MCF 10A (cell line): ENCODE measurements at regions not wholly inside any gene's neighbourhood (a gene's known extent, or its start where the extent isn't known, plus 50 kb on each side); places are given as distances from the start of the nearest gene placed in this dataset.

Source experiments
- BruUV-seq: library from RNA; stranded (reverse); fragments of 400-500 nt; replicated peaks from 2 replicates; lab custom pipeline; 2021; lab: Mats Ljungman, UMichigan
- CTCF ChIA-PET: fragments of 300-600 bp; sonication (Branson Sonifier 250); formaldehyde crosslinking; extraction: SDS; loops from one replicate; lab custom pipeline; 2021; ENCODE audit warnings: antibody characterized with exemption, inconsistent platforms; lab: Yijun Ruan, JAX
- POLR2A ChIA-PET: fragments of 300-600, 350-650 bp; sonication (Branson Sonifier 250); formaldehyde crosslinking; extraction: SDS; loops from one replicate; lab custom pipeline; 2020; ENCODE audit warnings: antibody characterized with exemption, inconsistent platforms; lab: Yijun Ruan, JAX
- DNase-seq: peaks from one replicate; pipeline ENCODE4 v3.0.0-alpha.2; 2018; ENCODE audit not compliant: unreplicated experiment
- H3K27ac Mint-ChIP-seq: one replicate; pipeline ENCODE4 v1.8.0; 2022; ENCODE audit warnings: mild to moderate bottlenecking, low read depth, mixed read lengths; ENCODE audit not compliant: unreplicated experiment
- H3K27me3 Mint-ChIP-seq: one replicate; pipeline ENCODE4 v1.8.0; 2022; ENCODE audit warnings: mixed read lengths; ENCODE audit not compliant: insufficient read depth, unreplicated experiment
- H3K36me3 Mint-ChIP-seq: one replicate; pipeline ENCODE4 v1.8.0; 2022; ENCODE audit warnings: mild to moderate bottlenecking, moderate library complexity, mixed read lengths; ENCODE audit not compliant: insufficient read depth, unreplicated experiment
- H3K4me1 Mint-ChIP-seq: one replicate; pipeline ENCODE4 v1.8.0; 2022; ENCODE audit warnings: mixed read lengths; ENCODE audit not compliant: insufficient read depth, unreplicated experiment
- H3K4me3 Mint-ChIP-seq: one replicate; pipeline ENCODE4 v1.8.0; 2022; ENCODE audit warnings: mild to moderate bottlenecking, moderate library complexity, mixed read lengths; ENCODE audit not compliant: unreplicated experiment
- H3K9me3 Mint-ChIP-seq: one replicate; pipeline ENCODE4 v1.8.0; 2022; ENCODE audit warnings: mixed read lengths; ENCODE audit not compliant: unreplicated experiment
- intact Hi-C: fragments of 100-400 bp; cut with micrococcal nuclease; formaldehyde crosslinking; loops from 2 replicates; pipeline ENCODE4 v1.14.1; 2022
- TF ChIP-seq, protein P1 (sequence below): fragments of 200-600 bp; IDR thresholded peaks from one replicate; pipeline ENCODE4 v1.8.0; 2022; ENCODE audit warnings: antibody characterized with exemption, mild to moderate bottlenecking; ENCODE audit not compliant: unreplicated experiment

DNA sequence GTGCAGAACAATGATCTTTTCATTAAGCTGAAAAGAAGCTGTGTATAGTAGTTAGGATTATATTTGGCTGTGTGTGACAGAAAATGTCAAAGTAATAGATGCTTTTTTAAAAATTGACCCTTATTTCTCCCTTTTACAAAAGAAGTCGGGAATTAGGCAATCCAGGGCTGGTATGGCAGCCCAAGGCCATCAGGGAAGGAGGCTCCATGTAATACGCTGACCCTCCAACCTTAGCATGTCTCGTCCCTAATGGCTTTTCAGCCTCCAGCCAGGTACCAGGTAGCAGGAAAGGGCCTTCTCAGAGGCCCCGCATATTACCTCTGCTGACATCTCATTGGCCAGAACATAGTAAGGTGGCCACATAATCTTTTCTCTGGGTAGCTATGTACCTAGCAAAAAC lies 79.7 kb downstream of the VCPKMT start:
- TF ChIP-seq, protein P1, sequence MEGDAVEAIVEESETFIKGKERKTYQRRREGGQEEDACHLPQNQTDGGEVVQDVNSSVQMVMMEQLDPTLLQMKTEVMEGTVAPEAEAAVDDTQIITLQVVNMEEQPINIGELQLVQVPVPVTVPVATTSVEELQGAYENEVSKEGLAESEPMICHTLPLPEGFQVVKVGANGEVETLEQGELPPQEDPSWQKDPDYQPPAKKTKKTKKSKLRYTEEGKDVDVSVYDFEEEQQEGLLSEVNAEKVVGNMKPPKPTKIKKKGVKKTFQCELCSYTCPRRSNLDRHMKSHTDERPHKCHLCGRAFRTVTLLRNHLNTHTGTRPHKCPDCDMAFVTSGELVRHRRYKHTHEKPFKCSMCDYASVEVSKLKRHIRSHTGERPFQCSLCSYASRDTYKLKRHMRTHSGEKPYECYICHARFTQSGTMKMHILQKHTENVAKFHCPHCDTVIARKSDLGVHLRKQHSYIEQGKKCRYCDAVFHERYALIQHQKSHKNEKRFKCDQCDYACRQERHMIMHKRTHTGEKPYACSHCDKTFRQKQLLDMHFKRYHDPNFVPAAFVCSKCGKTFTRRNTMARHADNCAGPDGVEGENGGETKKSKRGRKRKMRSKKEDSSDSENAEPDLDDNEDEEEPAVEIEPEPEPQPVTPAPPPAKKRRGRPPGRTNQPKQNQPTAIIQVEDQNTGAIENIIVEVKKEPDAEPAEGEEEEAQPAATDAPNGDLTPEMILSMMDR: no peak
- Mint-ChIP-seq H3K36me3 (peaks cover 12% of the 10 kb centered on the region), H3K4me3 (no peak overlapping the region), H3K4me1 (peaks cover 43% of the 10 kb centered on the region), H3K27me3 (no peaks in the 10 kb centered on the region), H3K27ac (no peak overlapping the region), H3K9me3 (no peaks in the 10 kb centered on the region)
- intact Hi-C loops: no loop called here
- ChIA-PET CTCF (interaction anchor here (0.6 to 2.6 kb wide), 11 partner anchors 9 to 175 kb away, joined by 3 to 9 read pairs (median 5); partner anchors contain the start of gene VCPKMT), POLR2A (interaction anchor here (0.7 to 7.2 kb wide), 12 partner anchors 13 to 173 kb away, joined by 3 to 95 read pairs (median 4); no protein-coding TSS in a partner anchor)
- no TSS peak for BruUV-seq
- DNase-seq: no peak

DNA sequence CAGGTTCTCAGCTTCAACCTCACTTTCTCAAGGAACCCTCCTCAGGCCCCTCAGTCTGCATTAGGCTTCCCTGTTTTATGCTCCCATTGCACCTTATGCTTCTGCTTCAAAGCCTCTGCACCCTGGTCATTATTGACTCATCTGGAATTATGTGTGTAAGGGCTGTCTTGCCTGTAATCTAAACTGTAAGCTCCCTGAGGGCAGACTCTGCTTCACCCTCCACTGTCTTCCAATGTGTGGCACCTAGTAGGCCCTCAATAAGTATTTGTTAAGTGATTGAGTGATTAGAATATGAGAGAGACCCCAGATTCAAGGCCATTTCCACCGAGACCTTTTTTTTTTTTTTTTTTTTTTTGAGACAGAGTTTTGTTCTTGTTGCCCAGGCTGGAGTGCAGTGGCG lies 79.1 kb downstream of the VCPKMT start:
- no TSS peak for BruUV-seq
- Mint-ChIP-seq H3K9me3 (no peaks in the 10 kb centered on the region), H3K4me1 (peaks cover 43% of the 10 kb centered on the region), H3K4me3 (no peak overlapping the region), H3K27ac (no peak overlapping the region), H3K27me3 (no peaks in the 10 kb centered on the region), H3K36me3 (peaks cover 12% of the 10 kb centered on the region)
- TF ChIP-seq, protein P1: no peak
- ChIA-PET POLR2A (interaction anchor here (0.9 to 7.2 kb wide), 13 partner anchors 13 to 269 kb away, joined by 3 to 95 read pairs (median 6); partner anchors contain the start of genes ARF6 and KLHDC2), CTCF (interaction anchor here (0.6 to 2.6 kb wide), 12 partner anchors 10 to 184 kb away, joined by 3 to 18 read pairs (median 6); partner anchors contain the start of genes NEMF and VCPKMT)
- intact Hi-C loops: no loop called here
- no peak for DNase-seq

DNA sequence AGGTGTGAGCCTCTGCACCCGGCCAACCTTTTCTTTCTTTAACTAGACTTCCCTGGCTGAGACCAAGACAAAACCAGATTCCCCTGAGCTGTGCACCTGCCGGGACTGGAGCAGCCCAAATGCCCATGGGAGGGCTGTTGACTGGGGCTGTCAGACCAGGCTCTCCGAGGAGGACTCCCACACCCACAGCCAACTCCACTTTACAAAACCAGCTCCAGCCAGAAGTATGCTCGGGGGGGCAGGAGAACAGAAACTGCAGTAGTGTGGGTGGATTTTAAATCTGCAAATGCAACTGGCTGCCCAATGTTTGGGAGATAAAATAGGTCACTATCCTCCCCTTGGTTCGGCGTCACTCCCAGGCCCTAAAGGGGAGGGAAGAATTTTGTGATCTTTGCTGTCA lies 78.5 kb downstream of the VCPKMT start:
- TF ChIP-seq, protein P1: no peak
- Mint-ChIP-seq H3K4me3 (no peak overlapping the region), H3K27me3 (no peaks in the 10 kb centered on the region), H3K9me3 (no peaks in the 10 kb centered on the region), H3K36me3 (peaks cover 12% of the 10 kb centered on the region), H3K4me1 (peaks cover 43% of the 10 kb centered on the region), H3K27ac (peak overlapping the region; percentile 89)
- intact Hi-C loops: loop anchor here (1.0 to 2.0 kb wide), 6 partner anchors 20 to 176 kb away; no protein-coding TSS in a partner anchor
- POLR2A ChIA-PET: interaction anchor here (0.6 to 7.2 kb wide), 23 partner anchors 12 to 269 kb away, joined by 3 to 95 read pairs (median 7); partner anchors contain the start of genes ARF6 and KLHDC2
- BruUV-seq: no TSS peak
- CTCF ChIA-PET: interaction anchor here (0.6 to 2.6 kb wide), 16 partner anchors 11 to 353 kb away, joined by 3 to 18 read pairs (median 5); partner anchors contain the start of gene NEMF
- peak; percentile 10 for DNase-seq

DNA sequence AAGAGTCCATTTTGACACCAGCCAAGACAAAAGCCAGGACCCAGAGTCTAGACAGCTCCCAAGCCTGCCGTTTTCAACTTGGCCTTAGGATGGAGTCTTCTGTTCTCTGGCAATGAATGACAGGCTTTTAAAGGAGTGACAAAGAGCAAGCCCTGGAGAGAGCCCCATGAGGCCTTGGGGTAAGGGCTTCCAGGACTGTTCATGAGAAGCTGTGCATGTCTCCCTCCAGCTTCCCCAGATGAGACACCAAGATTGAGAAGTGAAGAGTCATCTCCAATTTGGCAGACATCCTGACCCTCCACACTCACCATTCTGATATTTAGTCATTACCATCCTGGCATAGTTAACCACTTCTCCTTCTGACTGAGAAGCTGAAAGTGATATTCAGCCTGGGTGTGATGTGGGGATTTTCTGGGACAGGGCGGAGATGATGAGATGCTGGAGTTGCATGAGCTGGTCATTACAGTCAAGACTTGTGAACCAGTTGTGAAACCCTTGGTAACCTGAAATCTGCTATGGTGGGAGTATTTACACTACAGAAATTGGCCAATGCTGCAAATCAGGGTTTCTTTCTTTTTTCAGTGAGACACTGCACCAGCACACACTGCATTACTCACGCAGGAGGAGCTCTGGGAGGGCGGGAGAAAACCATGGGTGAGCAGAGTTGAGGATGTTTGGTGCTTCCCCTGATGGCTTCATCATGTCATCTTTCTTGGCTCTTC lies 77.8 kb downstream of the VCPKMT start:
- H3K4me1 Mint-ChIP-seq: peaks cover 43% of the 10 kb centered on the region
- POLR2A ChIA-PET: interaction anchor here (0.6 to 7.2 kb wide), 33 partner anchors 10 to 270 kb away, joined by 3 to 95 read pairs (median 6); partner anchors contain the start of genes ARF6, KLHDC2 and VCPKMT
- peak overlapping the region; percentile 40 for H3K4me3 Mint-ChIP-seq
- BruUV-seq: no TSS peak
- TF ChIP-seq, protein P1: peak; percentile 16
- intact Hi-C loops: loop anchor here (1.0 to 2.0 kb wide), 6 partner anchors 20 to 176 kb away; no protein-coding TSS in a partner anchor
- H3K9me3 Mint-ChIP-seq: no peaks in the 10 kb centered on the region
- peak; percentile 94 for DNase-seq
- no peaks in the 10 kb centered on the region for H3K27me3 Mint-ChIP-seq
- peaks cover 12% of the 10 kb centered on the region for H3K36me3 Mint-ChIP-seq
- CTCF ChIA-PET: interaction anchor here (0.5 to 2.6 kb wide), 19 partner anchors 11 to 353 kb away, joined by 3 to 18 read pairs (median 4); partner anchors contain the start of gene NEMF
- peak overlapping the region; percentile 89 for H3K27ac Mint-ChIP-seq
